ENCODE measurements at regions not wholly inside any gene's neighbourhood (a gene's known extent, or its start where the extent isn't known, plus 50 kb on each side); places are given as distances from the start of the nearest gene placed in this dataset.

GRCh38 chr6:55663914-55664313 lies 84.9 kb upstream of the HMGCLL1 start:
- ATAC-seq (no peak), FAIRE-seq (no peak), DNase-seq (ENCODE audit: low read depth in 1 of 2, low spot score in 1 of 2) (no peak)
- Histone ChIP-seq H3K4me1 (no peaks in the 10 kb centered on the region), H3K4me3 (no peak overlapping the region), H3K4me2 (no peak overlapping the region), H3K9me3 (no peaks in the 10 kb centered on the region), H3K27ac (no peak overlapping the region)
- TF ChIP-seq RFX5 (IDR thresholded peaks at IDR 0.05) (no peak), PBX3 (IDR thresholded peaks at IDR 0.05) (no peak), ZFP36 (IDR thresholded peaks at IDR 0.05; ENCODE audit: borderline replicate concordance, partially characterized antibody) (no peak), FOSL2 (IDR thresholded peaks at IDR 0.05) (no peak), FOSL2 (CRISPR knock-in tag; IDR thresholded peaks at IDR 0.05) (no peak), PHF8 (IDR thresholded peaks at IDR 0.05; ENCODE audit: borderline replicate concordance, low read depth) (no peak), NFE2L2 (conservative IDR thresholded peaks at IDR 0.05; ENCODE audit: low read length) (no peak), MAFK (IDR thresholded peaks at IDR 0.05; ENCODE audit: partially characterized antibody) (no peak), FOXS1 (CRISPR knock-in tag; IDR thresholded peaks at IDR 0.05) (no peak), ZC3H11A (IDR thresholded peaks at IDR 0.05) (no peak), MAZ (IDR thresholded peaks at IDR 0.05; ENCODE audit: borderline replicate concordance, low read depth, low read length) (no peak), REST (IDR thresholded peaks at IDR 0.05) (no peak), HMGXB4 (CRISPR knock-in tag; IDR thresholded peaks at IDR 0.05; ENCODE audit: borderline replicate concordance) (no peak), TFCP2L1 (CRISPR knock-in tag; IDR thresholded peaks at IDR 0.05) (no peak), ATOH8 (CRISPR knock-in tag; IDR thresholded peaks at IDR 0.05; ENCODE audit: low read depth) (no peak), E2F6 (IDR thresholded peaks at IDR 0.05; ENCODE audit: borderline replicate concordance, low read depth) (no peak), CEBPB (IDR thresholded peaks at IDR 0.05) (no peak), TP53 (CRISPR knock-in tag; IDR thresholded peaks at IDR 0.05) (no peak), RCOR1 (IDR thresholded peaks at IDR 0.05; ENCODE audit: low read depth, low read length) (no peak)
- WGBS (ENCODE audit: missing lambda C conversion rate): 77% methylated on average over 2 of the region's 2 CpGs
- POLR2A ChIA-PET: no interaction called here
- CTCF ChIA-PET: no interaction called here

- Histone ChIP-seq H3K9me3 (no peaks in the 10 kb centered on the region), H3K4me2 (no peak overlapping the region), H3K4me1 (no peaks in the 10 kb centered on the region), H3K27ac (no peak overlapping the region), H3K4me3 (no peak overlapping the region)
- no peak for DNase-seq (ENCODE audit: low read depth in 1 of 2, low spot score in 1 of 2)
- FAIRE-seq: no peak
- ATAC-seq: no peak
- ChIA-PET CTCF (no interaction called here), POLR2A (no interaction called here)
- WGBS (ENCODE audit: missing lambda C conversion rate): 72% methylated on average over 3 of the region's 3 CpGs
- no peak for TF ChIP-seq ELK1 (IDR thresholded peaks at IDR 0.05; ENCODE audit: low read depth, low read length)
Measured at GRCh38 chr6:55659304-55659703, 80.3 kb upstream of the HMGCLL1 start.
